H9 (cell line): ENCODE measurements at regions not wholly inside any gene's neighbourhood (a gene's known extent, or its start where the extent isn't known, plus 50 kb on each side); places are given as distances from the start of the nearest gene placed in this dataset.

ENCODE experiments used
- DNase-seq: peaks from one replicate; pipeline ENCODE4 v3.0.0-alpha.2; 2017
- H2AFZ ChIP-seq: one replicate; pipeline ENCODE4 v1.6.1; 2013; ENCODE audit warnings: mild to moderate bottlenecking, low read length, control low read depth, moderate library complexity
- H2AK5ac ChIP-seq: 2 replicates; pipeline ENCODE4 v1.6.1; 2013; ENCODE audit warnings: low read length, control low read depth, mixed read lengths; ENCODE audit not compliant: insufficient read length
- H2BK120ac ChIP-seq: one replicate; pipeline ENCODE4 v1.6.1; 2013; ENCODE audit warnings: low read depth, mild to moderate bottlenecking, low read length, control low read depth, inconsistent platforms; ENCODE audit not compliant: poor library complexity, severe bottlenecking
- H2BK12ac ChIP-seq: 2 replicates; pipeline ENCODE4 v1.6.1; 2013; ENCODE audit warnings: low read length, control low read depth, mixed read lengths, low read depth; ENCODE audit not compliant: insufficient read length
- H2BK15ac ChIP-seq: 2 replicates; pipeline ENCODE4 v1.6.1; 2013; ENCODE audit warnings: low read depth, low read length, control low read depth
- H2BK20ac ChIP-seq: one replicate; pipeline ENCODE4 v1.6.1; 2013; ENCODE audit warnings: low read depth, mild to moderate bottlenecking, low read length, control low read depth, inconsistent platforms; ENCODE audit not compliant: poor library complexity, severe bottlenecking
- H2BK5ac ChIP-seq: 2 replicates; pipeline ENCODE4 v1.6.1; 2013; ENCODE audit warnings: low read length, control low read depth, mixed read lengths; ENCODE audit not compliant: insufficient read length
- H3K14ac ChIP-seq: 2 replicates; pipeline ENCODE4 v1.6.1; 2013; ENCODE audit warnings: low read length, control low read depth; ENCODE audit not compliant: insufficient read depth
- H3K18ac ChIP-seq: 2 replicates; pipeline ENCODE4 v1.6.1; 2013; ENCODE audit warnings: low read depth, mild to moderate bottlenecking, mixed read lengths, low read length, control low read depth; ENCODE audit not compliant: insufficient read length
- H3K23ac ChIP-seq: 2 replicates; pipeline ENCODE4 v1.6.1; 2013; ENCODE audit warnings: low read length, control low read depth, mixed read lengths, low read depth; ENCODE audit not compliant: insufficient read length
- H3K23me2 ChIP-seq: 2 replicates; pipeline ENCODE4 v1.6.1; 2013; ENCODE audit warnings: low read depth, mild to moderate bottlenecking, mixed read lengths, low read length, control low read depth; ENCODE audit not compliant: insufficient read length, poor library complexity, severe bottlenecking
- H3K27ac ChIP-seq: 2 replicates; pipeline ENCODE4 v1.5.1; 2013; ENCODE audit warnings: low read length, control low read depth, mixed read lengths, low read depth; ENCODE audit not compliant: insufficient read length
- H3K27me3 ChIP-seq: 2 replicates; pipeline ENCODE4 v1.6.1; 2013; ENCODE audit warnings: low read length, control low read depth, inconsistent platforms; ENCODE audit not compliant: insufficient read depth
- H3K4ac ChIP-seq: 2 replicates; pipeline ENCODE4 v1.6.1; 2013; ENCODE audit warnings: low read depth, mild to moderate bottlenecking, control low read depth, inconsistent platforms, low read length, moderate library complexity
- H3K4me1 ChIP-seq: 2 replicates; pipeline ENCODE4 v1.6.1; 2013; ENCODE audit warnings: low read length, control low read depth, inconsistent platforms; ENCODE audit not compliant: insufficient read depth
- H3K4me2 ChIP-seq: 2 replicates; pipeline ENCODE4 v1.6.1; 2013; ENCODE audit warnings: low read length, control low read depth, mixed read lengths; ENCODE audit not compliant: insufficient read length, insufficient read depth
- H3K56ac ChIP-seq: 2 replicates; pipeline ENCODE4 v1.6.1; 2013; ENCODE audit warnings: low read depth, mild to moderate bottlenecking, mixed read lengths, low read length, control low read depth; ENCODE audit not compliant: insufficient read length
- H3K79me1 ChIP-seq: 2 replicates; pipeline ENCODE4 v1.6.1; 2013; ENCODE audit warnings: low read depth, mild to moderate bottlenecking, moderate library complexity, low read length, control low read depth, inconsistent platforms; ENCODE audit not compliant: insufficient read depth, poor library complexity, severe bottlenecking
- H3K79me2 ChIP-seq: 2 replicates; pipeline ENCODE4 v1.6.1; 2013; ENCODE audit warnings: low read length, control low read depth, inconsistent platforms; ENCODE audit not compliant: insufficient read depth
- H3K9ac ChIP-seq: 2 replicates; pipeline ENCODE4 v1.6.1; 2013; ENCODE audit warnings: low read length, control low read depth, mixed read lengths; ENCODE audit not compliant: insufficient read length; ENCODE audit errors: extremely low read depth
- H3K9me3 ChIP-seq: one replicate; pipeline ENCODE4 v1.6.1; 2013; ENCODE audit warnings: low read depth, low read length, inconsistent platforms; ENCODE audit not compliant: control insufficient read depth
- H3T11ph ChIP-seq: one replicate; pipeline ENCODE4 v1.6.1; 2013; ENCODE audit warnings: mild to moderate bottlenecking, low read length, control low read depth, inconsistent platforms
- H4K20me1 ChIP-seq: one replicate; pipeline ENCODE4 v1.6.1; 2013; ENCODE audit not compliant: control insufficient read depth, insufficient read length, insufficient read depth
- H4K5ac ChIP-seq: 2 replicates; pipeline ENCODE4 v1.6.1; 2013; ENCODE audit warnings: low read depth, mild to moderate bottlenecking, mixed read lengths, low read length, control low read depth; ENCODE audit not compliant: insufficient read length
- H4K8ac ChIP-seq: replicated peaks from 2 replicates; pipeline ENCODE4 v1.6.1; 2013; ENCODE audit warnings: low read length, control low read depth, mixed read lengths, low read depth; ENCODE audit not compliant: insufficient read length
- H4K91ac ChIP-seq: 2 replicates; pipeline ENCODE4 v1.6.1; 2013; ENCODE audit warnings: low read depth, mild to moderate bottlenecking, moderate library complexity, mixed read lengths, low read length, control low read depth; ENCODE audit not compliant: insufficient read length
- H3K27ac Mint-ChIP-seq, 3 experiments: 2 replicates in 2 of 3; 3 replicates in 1 of 3; pipeline ENCODE4 v1.8.0; 2020 to 2021; ENCODE audit warnings: mixed read lengths in 3 of 3, mild to moderate bottlenecking in 1 of 3, moderate library complexity in 1 of 3
- H3K27me3 Mint-ChIP-seq: 2 replicates; pipeline ENCODE4 v1.8.0; 2021; ENCODE audit warnings: low read depth, mild to moderate bottlenecking, moderate library complexity, mixed read lengths
- H3K36me3 Mint-ChIP-seq, 3 experiments: 2 replicates in 2 of 3; 3 replicates in 1 of 3; pipeline ENCODE4 v1.8.0; 2020 to 2021; ENCODE audit warnings: low read depth in 3 of 3, mixed read lengths in 3 of 3; ENCODE audit not compliant: insufficient read depth in 1 of 3
- H3K4me1 Mint-ChIP-seq, 2 experiments: 2 replicates each; pipeline ENCODE4 v1.8.0; 2020; ENCODE audit warnings: mixed read lengths in 2 of 2
- H3K4me3 Mint-ChIP-seq, 2 experiments: 2 replicates in 1 of 2; 3 replicates in 1 of 2; pipeline ENCODE4 v1.8.0; 2020 to 2021; ENCODE audit warnings: mild to moderate bottlenecking in 2 of 2, mixed read lengths in 2 of 2, moderate library complexity in 1 of 2
- H3K9me3 Mint-ChIP-seq, 2 experiments: 2 replicates in 1 of 2; 3 replicates in 1 of 2; pipeline ENCODE4 v1.8.0; 2020; ENCODE audit warnings: mild to moderate bottlenecking in 2 of 2, mixed read lengths in 2 of 2, moderate library complexity in 1 of 2
- CTCF ChIP-seq: fragments of 200-600 bp; sonication (generic); conservative IDR thresholded peaks from 3 replicates; pipeline ENCODE4 v1.8.0; 2021; ENCODE audit warnings: antibody characterized with exemption, mild to moderate bottlenecking
- WGBS: extraction: QIAGEN DNeasy Blood & Tissue Kit; methylation state at CpG from one replicate; pipeline ENCODE4 v1.1.7; 2013; ENCODE audit warnings: missing lambda C conversion rate, low lambda C conversion rate, mixed read lengths; ENCODE audit not compliant: insufficient read length; ENCODE audit errors: extremely low coverage; 5-methylcytosine and 5-hydroxymethylcytosine counted together

- no peak overlapping the region for H3K27ac Mint-ChIP-seq
- Histone ChIP-seq H3K27ac (no peak overlapping the region), H4K5ac (no peak overlapping the region), H2BK15ac (no peak overlapping the region), H3K4me1 (no peaks in the 10 kb centered on the region), H3T11ph (no peak overlapping the region), H3K23me2 (no peaks in the 10 kb centered on the region), H3K18ac (no peak overlapping the region), H3K14ac (no peak overlapping the region), H2BK20ac (no peak overlapping the region), H3K27me3 (no peaks in the 10 kb centered on the region), H2BK5ac (no peak overlapping the region), H4K91ac (no peak overlapping the region), H4K8ac (no peak overlapping the region), H3K56ac (no peak overlapping the region), H4K20me1 (no peaks in the 10 kb centered on the region), H3K79me2 (no peaks in the 10 kb centered on the region), H3K9ac (no peak overlapping the region), H3K4ac (no peak overlapping the region), H3K4me2 (no peak overlapping the region), H3K79me1 (no peaks in the 10 kb centered on the region), H3K23ac (no peak overlapping the region), H2BK12ac (no peak overlapping the region), H2AK5ac (no peak overlapping the region), H2AFZ (no peak overlapping the region), H3K9me3 (no peaks in the 10 kb centered on the region), H2BK120ac (no peak overlapping the region)
- no peaks in the 10 kb centered on the region for H3K36me3 Mint-ChIP-seq
- WGBS: no CpG with 5 or more reads among the region's 18 CpGs
- H3K4me1 Mint-ChIP-seq: peaks cover 3 to 6% of the 10 kb centered on the region in 2 experiments; a peak in 3 of 4 replicates
- DNase-seq: no peak
- no peaks in the 10 kb centered on the region; the same call in 1 of the 2 replicates for H3K27me3 Mint-ChIP-seq
- no peaks in the 10 kb centered on the region; a peak in 1 of 5 replicates for H3K9me3 Mint-ChIP-seq
- H3K4me3 Mint-ChIP-seq: no peak overlapping the region
- no peak for TF ChIP-seq CTCF
Measured at GRCh38 chr5:3288325-3288724, 307.3 kb upstream of the IRX1 start.
